HL-60 (cell line): ENCODE measurements at regions not wholly inside any gene's neighbourhood (a gene's known extent, or its start where the extent isn't known, plus 50 kb on each side); places are given as distances from the start of the nearest gene placed in this dataset.

Source experiments
- DNase-seq, 2 experiments: peaks; one replicate each; pipeline ENCODE4 v3.0.0-alpha.2; 2010 to 2020; ENCODE audit warnings: low read depth in 1 of 2, low spot score in 1 of 2
- H3K27ac ChIP-seq: fragments of 250-450 bp; sonication (Bioruptor Pico); replicated peaks from 2 replicates; pipeline ENCODE4 v1.5.1; 2020; ENCODE audit warnings: mild to moderate bottlenecking, moderate library complexity
- H3K27me3 ChIP-seq: fragments of 250-450 bp; sonication (Bioruptor Pico); 2 replicates; pipeline ENCODE4 v1.5.1; 2021; ENCODE audit warnings: mild to moderate bottlenecking, moderate library complexity; ENCODE audit not compliant: insufficient read depth, poor library complexity, severe bottlenecking
- H3K4me3 ChIP-seq: replicated peaks from 2 replicates; pipeline ENCODE4 v1.5.1; 2011; ENCODE audit warnings: mild to moderate bottlenecking, control low read depth, low read length; ENCODE audit not compliant: insufficient read depth
- CTCF ChIP-seq: IDR thresholded peaks from one replicate; pipeline ENCODE4 v1.5.1; 2011; ENCODE audit warnings: low read length, control low read depth, inconsistent platforms; ENCODE audit not compliant: insufficient read depth
- GABPA ChIP-seq: IDR thresholded peaks from 2 replicates; pipeline ENCODE4 v1.6.1; 2012; ENCODE audit warnings: low read depth
- POLR2AphosphoS5 ChIP-seq: IDR thresholded peaks from 2 replicates; pipeline ENCODE4 v1.6.1; 2012; ENCODE audit warnings: low read depth
- REST ChIP-seq: IDR thresholded peaks from 2 replicates; pipeline ENCODE4 v1.6.1; 2012; ENCODE audit warnings: low read depth; ENCODE audit not compliant: insufficient replicate concordance
- SPI1 ChIP-seq: IDR thresholded peaks from 2 replicates; pipeline ENCODE4 v1.6.1; 2012; ENCODE audit warnings: low read depth, mild to moderate bottlenecking, borderline replicate concordance

- Histone ChIP-seq H3K27ac (no peak overlapping the region), H3K4me3 (no peak overlapping the region), H3K27me3 (no peaks in the 10 kb centered on the region)
- no peak for DNase-seq
- TF ChIP-seq GABPA: no peak
- no peak for TF ChIP-seq CTCF
- no peak for TF ChIP-seq POLR2AphosphoS5
- TF ChIP-seq REST: no peak
- no peak for TF ChIP-seq SPI1
These were observed 424.9 kb upstream of the IRX4 start for GRCh38 chr5:2307631-2308030.

- Histone ChIP-seq H3K27ac (no peak overlapping the region), H3K27me3 (no peaks in the 10 kb centered on the region), H3K4me3 (no peak overlapping the region)
- TF ChIP-seq GABPA: no peak
- no peak for TF ChIP-seq REST
- TF ChIP-seq SPI1: no peak
- TF ChIP-seq POLR2AphosphoS5: no peak
- TF ChIP-seq CTCF: no peak
- DNase-seq: no peak
These were observed 424.0 kb upstream of the IRX4 start for GRCh38 chr5:2306711-2307110.

- H3K27ac ChIP-seq: no peak overlapping the region
- H3K27me3 ChIP-seq: no peaks in the 10 kb centered on the region
- no peak overlapping the region for H3K4me3 ChIP-seq
- no peak for DNase-seq
- TF ChIP-seq SPI1 (no peak), REST (no peak), CTCF (no peak), POLR2AphosphoS5 (no peak), GABPA (no peak)
These were observed 420.8 kb upstream of the IRX4 start for GRCh38 chr5:2303431-2304100.
